Body of pancreas (tissue), 4 donors: ENCODE measurements at regions not wholly inside any gene's neighbourhood (a gene's known extent, or its start where the extent isn't known, plus 50 kb on each side); places are given as distances from the start of the nearest gene placed in this dataset.
"Not testable (repeated sequence)": the region's sequence is repeated elsewhere in the genome, so short reads cannot be mapped to it uniquely, and the experiment has no call there.

Source experiments
- ATAC-seq: fragments of 150-250 bp; one replicate; pipeline ENCODE4 v1.9.1; 2016
- DNase-seq, 4 donors: peaks; one replicate each; pipeline ENCODE4 v3.0.0-alpha.2; 2019
- H3K27ac ChIP-seq, 4 donors: fragments of 200-600 bp; sonication (generic); 1 replicate in 3 of 4; 2 replicates in 1 of 4; pipeline versions ENCODE4 v1.5.1 to v1.6.1; 2016 to 2019; ENCODE audit warnings: mild to moderate bottlenecking in 1 of 4, mixed read lengths in 1 of 4, moderate library complexity in 1 of 4
- H3K27me3 ChIP-seq, 2 donors: fragments of 200-600 bp; sonication (generic); one replicate each; pipeline ENCODE4 v1.6.0; 2016; ENCODE audit warnings: mild to moderate bottlenecking in 1 of 2
- H3K36me3 ChIP-seq, 2 donors: fragments of 200-600 bp; sonication (generic); replicated peaks in 1 of 2; 2 replicates each; pipeline ENCODE4 v1.5.1; 2016; ENCODE audit warnings: low read depth in 2 of 2; ENCODE audit not compliant: insufficient read depth in 1 of 2
- H3K4me1 ChIP-seq: fragments of 200-600 bp; sonication (generic); one replicate; pipeline ENCODE4 v1.6.0; 2016
- H3K4me3 ChIP-seq, 2 donors: fragments of 200-600 bp; sonication (generic); 1 replicate in 1 of 2; 2 replicates in 1 of 2; pipeline ENCODE4 v1.5.1; 2016 to 2019
- H3K9me3 ChIP-seq, 3 donors: fragments of 200-600 bp; sonication (generic); 1 replicate in 2 of 3; 2 replicates in 1 of 3; pipeline ENCODE4 v1.5.1; 2016
- CTCF ChIP-seq, 7 experiments: fragments of 450-650 bp in 4 of 7; fragments of 200-600 bp in 3 of 7; sonication (generic) in 3 of 7; IDR thresholded peaks; one replicate each; pipeline ENCODE4 v1.5.1; 2016 to 2019; ENCODE audit warnings: antibody characterized with exemption in 7 of 7
- POLR2A ChIP-seq, 3 donors: fragments of 450-650 bp; IDR thresholded peaks; one replicate each; pipeline ENCODE4 v1.6.1; 2016; ENCODE audit warnings: antibody characterized with exemption in 3 of 3, mild to moderate bottlenecking in 2 of 3
- WGBS, 2 donors: methylation state at CpG; one replicate each; pipeline ENCODE4 v1.1.5; 2017; 5-methylcytosine and 5-hydroxymethylcytosine counted together
- intact Hi-C: fragments of 100-400 bp; cut with DNase I; formaldehyde crosslinking; loops from one replicate; pipeline ENCODE4 v1.15.1; 2023

DNA sequence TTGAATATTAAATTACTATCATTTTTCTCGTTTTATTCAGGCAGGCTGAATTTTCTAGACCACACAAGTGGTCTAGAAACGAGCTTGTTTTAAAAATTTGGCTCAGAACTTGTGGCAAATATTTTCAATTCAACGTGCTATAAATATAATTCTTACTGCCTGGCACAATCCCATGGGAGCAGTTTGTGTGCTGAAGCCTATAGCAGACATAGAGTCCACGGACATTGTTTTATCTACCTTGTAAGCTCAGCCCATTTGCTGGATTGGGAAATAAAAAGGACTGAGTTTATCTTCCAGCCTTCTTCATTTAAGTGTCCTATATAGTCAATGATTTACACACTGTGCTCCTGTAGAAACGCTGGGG is 103.4 kb downstream of the ZBTB18 start:
- Histone ChIP-seq H3K4me1 (peaks cover 8% of the 10 kb centered on the region), H3K4me3 (no peak overlapping the region), H3K27ac (no peak overlapping the region), H3K36me3 (no peaks in the 10 kb centered on the region), H3K9me3 (no peaks in the 10 kb centered on the region), H3K27me3 (no peaks in the 10 kb centered on the region)
- DNase-seq (no peak), ATAC-seq (peak; percentile 7)
- WGBS, 2 donors, result 39 to 47% methylated on average over 5 of the region's 5 CpGs
- TF ChIP-seq CTCF (IDR thresholded peaks at IDR 0.05), result no peak
- no peak for TF ChIP-seq POLR2A (IDR thresholded peaks at IDR 0.05)
- intact Hi-C loops, result no loop called here

GRCh38 chr1:244154872-244155531 is 103.9 kb downstream of the ZBTB18 start:
- TF ChIP-seq CTCF (IDR thresholded peaks at IDR 0.05) (peak in 2 of 7 experiments; percentile 9 to 16), POLR2A (IDR thresholded peaks at IDR 0.05) (peak in 1 of 3 donors; percentile 11)
- DNase-seq (peak; percentile 50 to 78 (median 66)), ATAC-seq (peak; percentile 85)
- Histone ChIP-seq H3K4me3 (no peak overlapping the region), H3K9me3 (no peaks in the 10 kb centered on the region), H3K27ac (peak overlapping the region in 2 of 4 donors; percentile 4 to 66), H3K36me3 (no peaks in the 10 kb centered on the region), H3K4me1 (peaks cover 8% of the 10 kb centered on the region), H3K27me3 (no peaks in the 10 kb centered on the region)
- WGBS, 2 donors, result 59 to 60% methylated on average over 8 to 20 of the region's 21 CpGs
- intact Hi-C loops, result no loop called here

DNA sequence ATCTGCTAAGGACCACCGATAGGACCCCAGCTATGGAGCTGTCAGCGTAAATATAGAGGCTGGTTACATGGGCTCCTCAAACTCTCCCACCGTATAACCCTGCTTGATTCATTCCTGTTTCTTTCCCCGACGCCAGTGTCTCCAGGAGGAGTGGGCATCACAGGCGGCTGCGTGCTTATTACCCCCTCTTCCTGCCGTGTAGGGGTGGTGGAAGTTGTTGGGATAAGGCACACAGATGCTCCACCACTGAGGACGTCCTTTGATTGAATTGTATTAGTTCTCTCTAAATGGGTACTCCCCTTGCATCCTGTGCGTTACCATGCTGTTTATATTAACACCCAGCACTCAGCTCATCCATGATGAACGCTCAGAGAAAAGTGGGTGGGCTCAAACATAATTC is 104.6 kb downstream of the ZBTB18 start:
- Histone ChIP-seq H3K4me3 (no peak overlapping the region), H3K36me3 (no peaks in the 10 kb centered on the region), H3K4me1 (peaks cover 8% of the 10 kb centered on the region), H3K9me3 (no peaks in the 10 kb centered on the region), H3K27me3 (no peaks in the 10 kb centered on the region), H3K27ac (peak overlapping the region in 1 of 4 donors; percentile 66)
- WGBS, 2 donors, result 89 to 94% methylated on average over 11 of the region's 11 CpGs
- TF ChIP-seq CTCF (IDR thresholded peaks at IDR 0.05) (no peak), POLR2A (IDR thresholded peaks at IDR 0.05) (no peak)
- intact Hi-C loops, result no loop called here
- ATAC-seq (no peak), DNase-seq (no peak)

GRCh38 chr1:244156617-244157016 is 105.5 kb downstream of the ZBTB18 start:
- H3K27me3 ChIP-seq, H3K4me3 ChIP-seq, DNase-seq, H3K27ac ChIP-seq, intact Hi-C loops, H3K9me3 ChIP-seq, ATAC-seq, H3K36me3 ChIP-seq, H3K4me1 ChIP-seq: not testable (repeated sequence)

DNA sequence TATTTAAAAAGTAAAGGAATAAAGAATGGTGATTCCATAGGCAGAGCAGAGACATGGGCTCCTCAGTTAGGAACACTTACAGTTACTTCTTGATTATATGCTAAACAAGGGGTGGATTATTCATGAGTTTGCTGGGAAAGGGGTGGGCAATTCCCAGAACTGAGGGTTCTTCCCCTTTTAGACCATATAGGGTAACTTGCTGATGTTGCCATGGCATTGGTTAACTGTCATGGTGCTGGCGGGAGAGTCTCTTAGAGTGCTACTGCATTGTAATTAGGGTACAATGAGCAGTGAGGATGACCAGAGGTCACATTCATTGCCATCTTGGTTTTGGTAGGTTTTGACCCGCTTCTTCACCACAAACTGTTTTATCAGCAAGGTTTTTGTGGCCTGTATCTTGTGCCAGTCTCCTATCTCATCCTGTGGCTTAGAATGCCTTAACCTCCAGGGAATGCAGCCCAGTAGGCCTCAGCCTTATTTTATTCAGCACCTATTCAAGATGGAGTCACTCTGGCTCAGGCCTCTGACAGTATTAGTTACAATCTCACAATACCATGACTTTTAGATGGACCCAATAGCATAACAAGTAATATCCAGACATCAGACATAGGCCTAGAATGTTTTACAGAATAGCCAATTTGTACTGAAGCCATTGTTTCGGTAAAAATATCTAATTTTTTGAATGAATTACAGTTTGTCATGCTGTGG is 106.8 kb downstream of the ZBTB18 start:
- no peaks in the 10 kb centered on the region for H3K9me3 ChIP-seq
- no peak overlapping the region for H3K27ac ChIP-seq
- no peak for TF ChIP-seq CTCF (IDR thresholded peaks at IDR 0.05)
- no peak for TF ChIP-seq POLR2A (IDR thresholded peaks at IDR 0.05)
- ATAC-seq (no peak), DNase-seq (no peak)
- intact Hi-C loops, result no loop called here
- WGBS, 2 donors, result 95% methylated on average over 3 of the region's 3 CpGs
- no peaks in the 10 kb centered on the region for H3K36me3 ChIP-seq
- H3K4me1 ChIP-seq, result peaks cover 8% of the 10 kb centered on the region
- H3K4me3 ChIP-seq, result no peak overlapping the region
- no peaks in the 10 kb centered on the region for H3K27me3 ChIP-seq
